ENCODE measurements at regions not wholly inside any gene's neighbourhood (a gene's known extent, or its start where the extent isn't known, plus 50 kb on each side); places are given as distances from the start of the nearest gene placed in this dataset.

DNA sequence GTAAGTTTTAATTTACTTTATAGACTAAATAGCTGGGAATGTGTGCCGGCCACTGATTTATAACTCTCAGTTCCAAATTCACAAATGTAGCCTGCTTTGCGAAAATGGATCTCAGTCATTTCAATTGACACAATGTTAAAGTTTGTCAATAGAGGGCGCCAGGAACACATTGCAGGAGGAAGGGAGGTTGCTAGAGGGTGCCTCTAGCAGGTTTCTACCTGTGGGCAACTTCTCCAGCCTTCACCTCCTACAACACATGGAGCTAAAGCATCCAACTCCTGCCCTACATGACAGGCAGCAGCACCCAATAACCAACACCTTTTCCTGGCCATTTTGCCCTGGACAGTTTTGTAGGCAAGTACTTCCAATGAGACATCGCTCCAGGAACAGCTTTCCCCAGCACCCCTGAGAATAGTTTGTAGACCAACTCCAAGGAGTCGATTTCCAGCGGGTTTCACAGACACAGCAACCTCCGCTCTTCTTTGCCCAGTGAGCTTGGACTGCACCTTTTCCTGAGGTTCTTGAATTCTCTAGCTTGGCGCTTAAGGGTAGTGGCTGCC lies 784.8 kb upstream of the CDH2 start (continued):
- TF ChIP-seq HNRNPL (IDR thresholded peaks at IDR 0.05; ENCODE audit: low read depth, low read length) (no peak), ZMYM3 (CRISPR knock-in tag; IDR thresholded peaks at IDR 0.05) (no peak), STAG1 (CRISPR knock-in tag; IDR thresholded peaks at IDR 0.05) (peak; percentile 71), FIP1L1 (IDR thresholded peaks at IDR 0.05; ENCODE audit: borderline replicate concordance, insufficient read depth, low read depth, low read length) (no peak)

DNA sequence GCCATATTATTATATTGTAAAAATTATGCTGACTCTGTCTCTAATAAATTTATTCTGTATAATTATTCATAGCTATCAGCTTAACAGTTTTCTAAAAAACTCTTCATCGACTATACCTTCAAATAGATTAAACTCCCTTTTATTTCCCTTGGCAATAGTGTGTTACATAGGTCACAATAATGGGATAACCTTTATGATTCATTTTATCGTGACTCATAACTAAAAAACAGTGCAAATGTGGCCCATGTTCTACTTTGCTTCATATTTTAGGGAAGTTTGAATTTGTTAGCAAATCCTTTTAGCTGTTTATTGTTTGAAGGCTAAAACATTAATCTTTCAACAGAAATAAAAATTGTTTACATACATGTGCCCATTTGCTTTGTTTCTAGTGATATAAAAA lies 783.2 kb upstream of the CDH2 start:
- in situ Hi-C loops (cut with HindIII; ENCODE audit: extremely low pct_ligation_motif_present, low pct_unique_long_range_greater_than_20kb) (no loop called here), intact Hi-C loops (cut with micrococcal nuclease; ENCODE audit: unreplicated experiment) (loop anchor here (2.0 kb wide), 1 partner anchor 1321 kb away; no protein-coding TSS in a partner anchor)
- TF ChIP-seq ZNF772 (CRISPR knock-in tag; IDR thresholded peaks at IDR 0.05) (no peak), ZNF678 (CRISPR knock-in tag; IDR thresholded peaks at IDR 0.05) (no peak), HOXA3 (CRISPR knock-in tag; IDR thresholded peaks at IDR 0.05) (no peak)
- 4% methylated on average over 2 of the region's 2 CpGs for WGBS (ENCODE audit: low lambda C conversion rate)
- CTCF ChIA-PET (ENCODE audit: low intra/inter-chr PET ratio, low total read pairs) = no interaction called here
- POLR2A ChIA-PET = no interaction called here
- no peak overlapping the region for H3K4me3 ChIP-seq (replicated peaks in 1 of 3; ENCODE audit: insufficient read depth in 1 of 3, low read depth in 2 of 3, low read length in 3 of 3)
- H3K4me1 ChIP-seq (ENCODE audit: insufficient read depth, low read length) = no peaks in the 10 kb centered on the region
- H2AFZ ChIP-seq (ENCODE audit: low read length) = no peak overlapping the region
- no peaks in the 10 kb centered on the region for H3K9me3 ChIP-seq (ENCODE audit: low read length)
- no peak overlapping the region for H3K9ac ChIP-seq (ENCODE audit: insufficient read depth, low read depth, low read length)
- FAIRE-seq (no peak), DNase-seq (ENCODE audit: low spot score) (no peak), ATAC-seq (no peak)
- H3K4me2 ChIP-seq (ENCODE audit: low read depth, low read length) = no peak overlapping the region
- H4K20me1 ChIP-seq (ENCODE audit: insufficient read depth, low read length) = no peaks in the 10 kb centered on the region
- no peaks in the 10 kb centered on the region for H3K79me2 ChIP-seq (ENCODE audit: insufficient read depth, low read length)
- BruUV-seq (replicated peaks) = no TSS peak
- no peaks in the 10 kb centered on the region for H3K36me3 ChIP-seq (replicated peaks in 1 of 2; ENCODE audit: control insufficient read depth in 1 of 2, insufficient read depth in 2 of 2, low read length in 2 of 2)
- H3K27me3 ChIP-seq (ENCODE audit: control insufficient read depth in 1 of 2, insufficient read depth in 2 of 2, low read length in 2 of 2) = no peaks in the 10 kb centered on the region
- no peak overlapping the region for H3K27ac ChIP-seq (ENCODE audit: extremely low read length, insufficient read depth, low read length)

DNA sequence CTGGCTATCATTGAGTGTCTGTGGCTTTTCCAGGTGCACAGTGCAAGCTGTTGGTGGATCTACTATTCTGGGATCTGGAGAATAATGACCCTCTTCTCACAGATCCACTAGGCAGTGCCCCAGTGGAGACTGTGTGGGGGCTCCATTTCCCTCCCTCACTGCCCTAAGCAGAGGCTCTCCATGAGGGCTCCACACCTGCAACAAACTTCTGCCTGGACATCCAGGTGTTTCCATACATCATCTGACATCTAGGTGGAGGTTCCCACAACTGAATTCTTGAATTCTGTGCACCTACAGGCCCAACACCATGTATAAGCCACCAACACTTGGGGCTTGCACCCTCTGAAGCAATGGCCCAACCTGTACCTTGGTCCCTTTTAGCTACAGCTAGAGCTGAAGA lies 775.4 kb upstream of the CDH2 start:
- no peaks in the 10 kb centered on the region for H3K79me2 ChIP-seq (ENCODE audit: insufficient read depth, low read length)
- H3K9ac ChIP-seq (ENCODE audit: insufficient read depth, low read depth, low read length) = no peak overlapping the region
- ATAC-seq = no peak
- H2AFZ ChIP-seq (ENCODE audit: low read length) = no peak overlapping the region
- no peaks in the 10 kb centered on the region for H3K4me1 ChIP-seq (ENCODE audit: insufficient read depth, low read length)
- H4K20me1 ChIP-seq (ENCODE audit: insufficient read depth, low read length) = no peaks in the 10 kb centered on the region
- intact Hi-C loops (cut with micrococcal nuclease; ENCODE audit: unreplicated experiment) = loop anchor here (10.0 kb wide), 1 partner anchor 58 kb away; no protein-coding TSS in a partner anchor
- ChIA-PET CTCF (ENCODE audit: low intra/inter-chr PET ratio, low total read pairs) (no interaction called here), POLR2A (no interaction called here)
- H3K4me3 ChIP-seq (replicated peaks in 1 of 3; ENCODE audit: insufficient read depth in 1 of 3, low read depth in 2 of 3, low read length in 3 of 3) = no peak overlapping the region
- no peak for TF ChIP-seq RELA (CRISPR knock-in tag; IDR thresholded peaks at IDR 0.05)
- no peak for TF ChIP-seq REXO4 (CRISPR knock-in tag; IDR thresholded peaks at IDR 0.05; ENCODE audit: borderline replicate concordance)
- no peak for TF ChIP-seq SRY (CRISPR knock-in tag; IDR thresholded peaks at IDR 0.05)
- no peak for TF ChIP-seq ZMYM2 (CRISPR knock-in tag; IDR thresholded peaks at IDR 0.05)
- peaks cover 45% of the 10 kb centered on the region for H3K9me3 ChIP-seq (ENCODE audit: low read length)
- no TSS peak for BruUV-seq (replicated peaks)
- H3K27ac ChIP-seq (ENCODE audit: extremely low read length, insufficient read depth, low read length) = no peak overlapping the region
- H3K27me3 ChIP-seq (ENCODE audit: control insufficient read depth in 1 of 2, insufficient read depth in 2 of 2, low read length in 2 of 2) = no peaks in the 10 kb centered on the region
- H3K36me3 ChIP-seq (replicated peaks in 1 of 2; ENCODE audit: control insufficient read depth in 1 of 2, insufficient read depth in 2 of 2, low read length in 2 of 2) = no peaks in the 10 kb centered on the region
- no peak overlapping the region for H3K4me2 ChIP-seq (ENCODE audit: low read depth, low read length)
- in situ Hi-C loops (cut with HindIII; ENCODE audit: extremely low pct_ligation_motif_present, low pct_unique_long_range_greater_than_20kb) = no loop called here
- no peak for FAIRE-seq
- DNase-seq (ENCODE audit: low spot score) = no peak
